GM21619 (cell line): ENCODE measurements at regions not wholly inside any gene's neighbourhood (a gene's known extent, or its start where the extent isn't known, plus 50 kb on each side); places are given as distances from the start of the nearest gene placed in this dataset.
"Not testable (repeated sequence)": the region's sequence is repeated elsewhere in the genome, so short reads cannot be mapped to it uniquely, and the experiment has no call there.

Source experiments
- ATAC-seq: cut with Tn5 transposase; IDR thresholded peaks from one replicate; pipeline ENCODE4 v1.9.1; 2021; ENCODE audit not compliant: unreplicated experiment

DNA sequence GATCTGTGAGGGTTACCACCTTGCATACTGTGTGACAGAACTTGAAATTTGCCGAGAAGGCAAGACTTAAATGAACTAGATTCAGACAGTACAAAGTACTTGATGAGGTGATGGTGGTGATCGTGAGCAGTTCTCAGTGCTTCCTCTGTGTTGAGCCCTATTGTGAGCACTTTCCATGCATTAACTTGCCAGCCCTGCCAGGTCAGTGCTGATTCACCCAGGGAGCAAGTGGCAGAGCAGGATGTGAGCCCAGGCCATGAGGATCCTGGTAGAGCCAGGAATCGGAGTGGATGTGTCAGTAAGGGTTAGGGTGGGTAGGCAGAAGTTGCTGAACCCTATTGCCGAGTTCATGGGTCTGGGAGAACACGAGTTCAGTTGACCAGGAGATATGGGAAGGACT is 4545.7 kb upstream of the TPTE start:
- not testable (repeated sequence) for ATAC-seq

GRCh38 chr21:5997586-5997985 is 4523.8 kb upstream of the TPTE start:
- not testable (repeated sequence) for ATAC-seq

GRCh38 chr21:6015422-6016057 is 4505.8 kb upstream of the TPTE start:
- ATAC-seq: not testable (repeated sequence)

DNA sequence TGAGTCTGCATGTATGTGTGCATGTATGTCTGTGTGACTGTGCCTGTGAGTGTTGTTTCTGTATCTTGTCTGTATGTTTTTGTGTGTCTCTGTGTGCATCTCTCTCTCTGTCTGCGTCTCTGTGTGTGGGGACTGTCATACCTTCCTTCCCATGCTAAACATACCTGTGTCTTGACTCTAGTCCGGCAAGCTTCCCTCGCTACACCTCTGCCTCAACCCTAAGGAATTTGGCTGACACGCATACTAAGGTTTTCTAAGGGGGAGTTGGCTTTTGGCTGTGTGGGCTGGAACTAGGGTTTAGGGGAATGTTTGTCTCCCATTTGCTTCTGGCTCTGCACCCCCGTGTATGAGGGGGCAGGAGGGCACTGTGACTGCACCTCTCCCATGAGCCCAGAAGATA is 4500.9 kb upstream of the TPTE start:
- not testable (repeated sequence) for ATAC-seq

- ATAC-seq: not testable (repeated sequence)
Observed at GRCh38 chr21:6020953-6021716, 4500.2 kb upstream of the TPTE start.

DNA sequence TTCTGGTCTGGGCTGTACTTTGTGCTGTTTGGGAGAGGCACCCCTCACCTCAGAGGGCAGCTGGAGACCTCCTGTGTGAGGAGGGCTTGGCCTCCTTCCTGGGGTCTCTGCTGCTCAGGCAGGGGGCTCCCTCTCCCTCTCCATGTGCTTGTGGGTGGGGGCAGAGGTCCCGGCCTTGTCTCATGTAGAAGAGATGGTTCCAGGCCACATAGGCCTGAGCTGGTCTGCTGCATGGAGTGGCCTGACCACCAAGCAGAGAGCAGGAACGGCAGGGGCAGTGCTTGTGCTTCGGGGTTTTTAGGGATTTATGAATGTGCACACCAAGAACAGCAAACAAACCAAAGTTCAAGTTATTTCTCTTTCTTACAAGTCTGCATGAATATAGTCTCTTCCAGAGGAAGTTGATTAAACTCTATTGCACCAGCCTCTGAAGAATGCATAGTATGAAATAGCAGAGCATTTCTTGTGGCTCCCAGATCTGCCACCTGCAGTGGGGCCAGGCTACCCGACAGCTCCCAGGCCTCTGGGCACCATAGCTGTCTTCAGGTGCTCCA is 4499.6 kb upstream of the TPTE start:
- not testable (repeated sequence) for ATAC-seq

DNA sequence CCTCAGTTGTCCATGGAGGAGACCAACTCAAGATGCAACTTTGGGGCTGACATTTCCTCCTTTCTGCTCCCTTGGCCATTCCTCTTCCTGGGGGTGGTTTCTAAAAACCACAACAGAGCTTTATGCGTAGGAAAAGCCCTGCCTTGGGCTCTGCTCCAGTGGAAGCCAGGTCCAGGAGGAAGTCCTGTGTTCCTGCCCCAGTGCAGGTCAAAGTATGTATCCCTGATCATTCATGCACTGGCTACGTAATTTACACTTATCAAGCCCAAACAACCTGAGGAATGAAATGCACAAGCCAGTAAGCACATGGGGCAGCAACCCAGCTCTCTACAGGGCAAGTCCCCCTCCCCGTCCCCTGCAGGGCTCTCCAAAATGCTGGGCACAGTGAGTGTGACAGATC is 4498.1 kb upstream of the TPTE start:
- not testable (repeated sequence) for ATAC-seq

GRCh38 chr21:6025139-6025538 is 4496.2 kb upstream of the TPTE start:
- not testable (repeated sequence) for ATAC-seq

DNA sequence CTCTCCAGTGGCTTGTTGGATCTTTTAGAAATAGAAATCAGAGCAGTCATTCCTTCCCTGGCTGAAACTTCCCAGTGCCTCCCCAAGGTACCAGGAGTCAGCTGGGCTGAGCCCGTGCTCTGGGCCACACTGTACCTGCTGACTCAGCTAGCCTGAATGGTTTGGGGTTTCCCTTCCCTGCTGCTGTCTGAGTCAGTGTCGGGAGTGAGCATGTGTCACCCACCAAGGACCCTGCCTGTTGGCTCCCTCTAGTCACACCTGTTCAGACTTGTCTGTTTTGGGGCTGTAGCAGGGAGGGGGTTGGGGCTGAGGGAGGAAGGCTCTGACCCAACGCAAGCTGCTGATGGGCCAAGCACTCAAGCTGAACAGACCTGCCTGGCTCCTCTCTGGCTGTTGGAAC is 4493.9 kb upstream of the TPTE start:
- ATAC-seq: not testable (repeated sequence)

DNA sequence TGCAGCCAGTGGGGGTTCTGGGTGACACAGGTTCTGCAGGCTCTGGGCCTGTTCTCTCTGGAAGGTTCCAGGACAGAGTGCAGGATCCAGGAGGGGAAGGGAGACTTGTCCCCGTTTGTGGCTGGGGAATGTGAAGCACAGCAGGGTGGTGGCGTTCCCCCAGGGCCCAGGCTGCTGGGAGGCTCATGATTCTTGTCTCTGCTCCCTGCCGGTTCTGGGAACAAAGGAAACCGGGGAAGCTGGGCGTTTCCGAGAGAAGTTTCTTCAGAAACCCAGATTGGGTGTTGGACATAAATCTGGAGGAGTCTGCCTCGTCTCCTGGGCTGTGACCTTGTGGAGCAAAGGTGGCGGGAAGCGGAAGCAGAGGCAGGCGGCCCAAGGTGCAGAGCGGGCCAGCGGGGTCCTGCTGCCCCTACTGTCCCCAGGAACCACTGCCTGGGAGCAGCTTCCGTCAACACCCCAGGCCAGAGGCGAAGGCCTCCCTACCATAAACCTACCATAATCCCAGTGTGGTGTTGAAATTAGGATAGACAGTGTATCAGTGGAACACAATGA is 4487.2 kb upstream of the TPTE start:
- ATAC-seq: not testable (repeated sequence)

DNA sequence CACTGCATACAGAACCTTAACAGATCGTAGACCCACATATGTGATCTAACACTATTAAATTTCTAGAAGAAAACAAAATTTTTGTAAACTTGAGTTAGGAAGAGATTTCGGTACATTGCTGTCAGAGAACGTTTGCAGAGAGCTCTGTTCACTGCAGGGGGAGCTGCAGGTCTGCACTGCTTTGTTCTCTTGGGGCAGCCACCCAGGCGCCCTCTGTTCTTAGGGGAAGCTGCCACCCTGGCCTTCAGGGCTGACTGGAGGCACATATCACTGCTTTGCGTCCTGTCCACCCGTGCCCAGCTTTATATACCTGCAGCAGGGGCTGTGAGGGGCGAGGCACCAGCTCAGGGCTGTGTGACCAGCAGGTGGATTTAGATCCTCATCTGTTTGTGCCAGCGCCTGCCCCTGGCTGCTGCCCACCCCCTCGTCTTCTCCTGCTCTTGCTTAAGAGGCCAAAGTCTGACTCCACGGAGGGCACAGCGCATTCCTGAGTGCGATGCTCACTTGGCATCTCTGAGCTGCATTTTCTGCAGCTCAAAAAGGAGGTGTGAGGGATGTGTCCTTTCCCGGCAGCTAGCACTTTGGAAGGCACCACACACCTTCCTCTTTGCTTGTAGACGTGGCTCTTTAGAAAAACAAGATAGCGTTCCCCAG is 4486.4 kb upstream of the TPTE start:
- ATAC-seq: not testable (repeated sequence)

DNA sequence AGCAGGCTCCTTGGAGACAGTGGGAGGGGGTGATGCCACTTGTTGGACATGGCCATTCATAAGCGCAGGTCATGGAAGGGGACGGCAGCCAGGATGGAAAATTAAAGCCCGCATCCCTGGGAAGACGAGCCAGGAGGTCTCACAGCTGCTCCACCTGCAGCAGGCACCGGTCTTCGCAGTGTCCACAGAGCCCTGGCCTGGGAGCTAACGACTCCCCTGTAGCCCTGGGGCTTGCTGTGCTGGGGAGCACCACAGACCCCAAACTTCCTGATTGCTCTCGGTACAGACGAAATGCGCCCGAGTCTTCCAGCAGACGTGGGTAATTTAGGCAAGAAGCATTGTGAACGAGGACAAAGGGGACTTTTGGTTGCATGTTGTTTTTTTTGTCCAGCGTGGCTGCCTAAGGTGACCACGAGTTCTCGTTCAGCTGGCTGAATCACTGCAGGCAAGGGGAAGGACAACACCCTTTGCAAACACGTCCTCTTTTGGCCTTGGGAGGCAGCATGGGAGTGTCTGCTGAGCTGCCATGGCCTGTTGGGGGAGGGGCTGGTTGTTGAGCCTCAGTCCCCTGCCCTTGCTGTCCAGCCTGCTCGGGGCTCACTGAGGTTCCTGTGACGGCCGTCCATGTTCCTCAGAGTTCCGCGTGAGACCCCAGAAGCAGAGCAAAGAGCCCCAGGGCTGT is 4485.8 kb upstream of the TPTE start:
- not testable (repeated sequence) for ATAC-seq

- ATAC-seq: not testable (repeated sequence)
Observed at GRCh38 chr21:6039224-6039623, 4482.2 kb upstream of the TPTE start.

- not testable (repeated sequence) for ATAC-seq
Observed at GRCh38 chr21:6040095-6040494, 4481.3 kb upstream of the TPTE start.

DNA sequence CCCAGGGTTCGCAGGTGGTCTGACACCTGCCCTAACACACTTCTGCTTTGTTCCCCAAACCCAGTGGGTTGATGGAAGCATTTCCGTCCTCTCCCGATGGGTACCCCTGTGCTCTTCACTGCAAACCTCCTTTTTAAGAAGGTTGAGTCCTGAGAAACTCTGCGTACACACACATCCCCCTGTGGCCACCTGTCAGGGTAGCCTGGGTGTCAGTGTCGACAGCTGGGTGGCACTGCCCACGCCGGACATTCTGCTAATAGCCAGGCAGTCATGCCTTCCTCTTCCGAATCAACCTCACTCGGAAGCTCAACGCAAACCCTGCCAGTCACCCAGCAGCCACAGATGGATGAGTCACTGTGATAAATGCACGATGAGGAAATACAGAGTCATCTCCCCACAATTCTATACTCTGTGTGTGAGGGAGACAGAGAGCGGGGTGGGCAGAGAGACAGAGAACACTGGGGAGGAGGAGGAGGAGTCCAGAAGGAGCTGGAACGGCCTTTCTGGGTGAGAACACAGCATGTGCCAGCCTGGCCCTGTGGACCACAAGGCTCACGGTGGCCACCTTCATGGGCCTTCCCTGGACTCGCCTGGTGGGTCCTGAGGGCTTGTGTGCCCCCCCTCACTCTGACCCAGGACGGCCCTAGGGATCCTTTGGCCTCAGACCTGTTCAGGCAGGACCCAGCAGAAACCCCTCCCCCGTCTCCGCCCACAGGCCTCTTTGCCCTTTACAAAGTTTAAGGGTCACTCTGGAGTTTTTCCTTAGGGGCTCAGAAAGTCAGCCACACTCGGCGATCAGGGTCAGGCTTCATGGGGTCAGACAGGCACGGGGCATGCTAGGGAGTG is 4477.7 kb upstream of the TPTE start:
- ATAC-seq: not testable (repeated sequence)

GRCh38 chr21:6044695-6045094 is 4476.7 kb upstream of the TPTE start:
- not testable (repeated sequence) for ATAC-seq

- not testable (repeated sequence) for ATAC-seq
Observed at GRCh38 chr21:6049930-6050329, 4471.5 kb upstream of the TPTE start.

DNA sequence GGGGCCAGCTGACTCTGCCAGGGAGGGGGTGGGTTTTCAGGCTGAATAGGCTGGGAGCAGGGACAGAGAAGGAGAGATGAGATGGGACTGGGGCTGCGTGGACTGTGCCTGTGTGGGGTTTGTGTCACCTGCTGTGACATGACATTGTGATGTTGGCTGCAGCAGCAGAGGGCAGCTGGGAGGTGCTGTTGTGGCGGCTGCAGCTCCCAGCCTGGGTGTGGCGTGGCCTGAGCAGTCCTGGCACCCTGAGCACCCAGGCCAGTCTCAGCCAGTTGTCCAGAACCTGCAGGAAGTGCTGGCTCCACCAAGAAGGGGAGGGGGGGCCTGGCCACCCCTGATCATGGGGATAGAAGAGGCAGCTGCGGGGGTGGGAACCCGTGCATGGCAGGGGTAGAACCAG is 4469.3 kb upstream of the TPTE start:
- ATAC-seq: not testable (repeated sequence)

- ATAC-seq: not testable (repeated sequence)
Observed at GRCh38 chr21:6053145-6053544, 4468.2 kb upstream of the TPTE start.

- not testable (repeated sequence) for ATAC-seq
Observed at GRCh38 chr21:6058997-6059396, 4462.4 kb upstream of the TPTE start.
